Cardiac muscle cell (in vitro differentiated cells and primary cell): ENCODE measurements at regions not wholly inside any gene's neighbourhood (a gene's known extent, or its start where the extent isn't known, plus 50 kb on each side); places are given as distances from the start of the nearest gene placed in this dataset.
A peak's percentile ranks its signal among the peaks of the same experiment; 100 is the strongest.

ENCODE experiments used
- DNase-seq, 2 donors: peaks; one replicate each; pipeline versions ENCODE4 v3.0.0 to v3.0.0-alpha.2; 2010 to 2017; ENCODE audit warnings: low read depth in 1 of 2, low spot score in 1 of 2
- H3K27ac ChIP-seq: fragments of 200-600 bp; sonication (generic); 2 replicates; pipeline ENCODE4 v1.5.1; 2016
- H3K27me3 ChIP-seq: fragments of 200-600 bp; sonication (generic); 2 replicates; pipeline ENCODE4 v1.6.0; 2016; ENCODE audit warnings: control low read depth
- H3K36me3 ChIP-seq: fragments of 200-600 bp; sonication (generic); 2 replicates; pipeline ENCODE4 v1.5.1; 2016; ENCODE audit warnings: control low read depth
- H3K4me1 ChIP-seq: fragments of 200-600 bp; sonication (generic); 2 replicates; pipeline ENCODE4 v1.8.1; 2017; ENCODE audit warnings: low read depth, mild to moderate bottlenecking, mixed run types
- H3K4me3 ChIP-seq: fragments of 200-600 bp; sonication (generic); 2 replicates; pipeline ENCODE4 v1.5.1; 2016; ENCODE audit warnings: mild to moderate bottlenecking
- H3K9me3 ChIP-seq: fragments of 200-600 bp; sonication (generic); 2 replicates; pipeline ENCODE4 v1.5.1; 2017; ENCODE audit warnings: low read depth, mild to moderate bottlenecking, control low read depth
- TF ChIP-seq, protein P1 (sequence below): IDR thresholded peaks from 2 replicates; pipeline ENCODE4 v1.5.1; 2012; ENCODE audit warnings: low read depth, mild to moderate bottlenecking, low read length

DNA sequence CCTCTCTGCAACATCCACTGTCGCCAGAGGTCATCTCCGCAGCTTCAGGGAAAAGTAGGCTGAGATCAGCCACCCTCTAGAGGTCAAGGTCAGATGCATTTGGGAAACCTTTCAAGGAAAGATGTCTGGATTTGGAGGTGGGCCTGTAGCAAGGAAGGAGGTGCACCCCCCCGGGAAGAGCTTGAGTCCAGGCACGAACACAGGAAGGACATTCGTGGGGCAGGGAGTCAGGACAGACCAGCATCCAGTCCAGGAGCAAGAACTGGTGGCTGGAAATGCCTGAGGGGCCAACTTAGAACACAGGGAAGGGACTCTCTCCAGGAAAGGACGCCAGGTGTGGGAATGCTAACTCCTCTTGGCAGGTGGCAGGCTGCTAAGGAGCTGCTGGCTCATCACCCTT is 614.1 kb upstream of the MGMT start:
- TF ChIP-seq, protein P1, sequence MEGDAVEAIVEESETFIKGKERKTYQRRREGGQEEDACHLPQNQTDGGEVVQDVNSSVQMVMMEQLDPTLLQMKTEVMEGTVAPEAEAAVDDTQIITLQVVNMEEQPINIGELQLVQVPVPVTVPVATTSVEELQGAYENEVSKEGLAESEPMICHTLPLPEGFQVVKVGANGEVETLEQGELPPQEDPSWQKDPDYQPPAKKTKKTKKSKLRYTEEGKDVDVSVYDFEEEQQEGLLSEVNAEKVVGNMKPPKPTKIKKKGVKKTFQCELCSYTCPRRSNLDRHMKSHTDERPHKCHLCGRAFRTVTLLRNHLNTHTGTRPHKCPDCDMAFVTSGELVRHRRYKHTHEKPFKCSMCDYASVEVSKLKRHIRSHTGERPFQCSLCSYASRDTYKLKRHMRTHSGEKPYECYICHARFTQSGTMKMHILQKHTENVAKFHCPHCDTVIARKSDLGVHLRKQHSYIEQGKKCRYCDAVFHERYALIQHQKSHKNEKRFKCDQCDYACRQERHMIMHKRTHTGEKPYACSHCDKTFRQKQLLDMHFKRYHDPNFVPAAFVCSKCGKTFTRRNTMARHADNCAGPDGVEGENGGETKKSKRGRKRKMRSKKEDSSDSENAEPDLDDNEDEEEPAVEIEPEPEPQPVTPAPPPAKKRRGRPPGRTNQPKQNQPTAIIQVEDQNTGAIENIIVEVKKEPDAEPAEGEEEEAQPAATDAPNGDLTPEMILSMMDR, result no peak
- no peaks in the 10 kb centered on the region for H3K36me3 ChIP-seq
- no peaks in the 10 kb centered on the region for H3K9me3 ChIP-seq
- H3K4me1 ChIP-seq, result no peaks in the 10 kb centered on the region
- DNase-seq, result no peak
- H3K27me3 ChIP-seq, result no peaks in the 10 kb centered on the region
- H3K27ac ChIP-seq, result no peak overlapping the region
- no peak overlapping the region for H3K4me3 ChIP-seq

GRCh38 chr10:128853537-128853936 is 613.5 kb upstream of the MGMT start:
- H3K27me3 ChIP-seq, result no peaks in the 10 kb centered on the region
- H3K4me1 ChIP-seq, result no peaks in the 10 kb centered on the region
- no peak overlapping the region for H3K27ac ChIP-seq

DNA sequence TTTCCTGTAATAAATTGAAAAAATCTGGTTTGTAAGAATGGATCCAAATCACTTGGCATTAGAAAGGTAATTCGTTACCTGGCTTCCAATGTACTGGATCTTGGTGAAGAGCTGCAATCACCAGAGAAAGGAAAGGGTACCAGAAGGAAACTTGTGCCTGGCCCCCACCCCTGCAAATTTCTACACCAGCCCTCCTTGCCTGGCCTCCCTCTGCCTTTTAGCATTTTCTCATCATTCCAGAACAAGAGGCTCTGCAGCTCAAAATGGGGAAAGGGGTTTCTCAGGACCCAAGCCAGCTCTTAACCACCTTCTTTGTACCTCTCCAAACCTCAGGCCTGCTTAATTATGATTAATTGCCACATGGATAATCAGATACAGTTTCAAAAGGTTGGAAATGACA is 612.8 kb upstream of the MGMT start:
- no peak for DNase-seq
- H3K27me3 ChIP-seq, result no peaks in the 10 kb centered on the region
- no peaks in the 10 kb centered on the region for H3K36me3 ChIP-seq
- TF ChIP-seq, protein P1, result no peak
- no peaks in the 10 kb centered on the region for H3K9me3 ChIP-seq
- no peaks in the 10 kb centered on the region for H3K4me1 ChIP-seq
- no peak overlapping the region for H3K4me3 ChIP-seq
- H3K27ac ChIP-seq, result no peak overlapping the region

More at GRCh38 chr10:128853537-128853936, 613.5 kb upstream of the MGMT start:
- H3K9me3 ChIP-seq, result no peaks in the 10 kb centered on the region
- no peak for DNase-seq
- H3K36me3 ChIP-seq, result no peaks in the 10 kb centered on the region
- H3K4me3 ChIP-seq, result no peak overlapping the region
- TF ChIP-seq, protein P1, result no peak

DNA sequence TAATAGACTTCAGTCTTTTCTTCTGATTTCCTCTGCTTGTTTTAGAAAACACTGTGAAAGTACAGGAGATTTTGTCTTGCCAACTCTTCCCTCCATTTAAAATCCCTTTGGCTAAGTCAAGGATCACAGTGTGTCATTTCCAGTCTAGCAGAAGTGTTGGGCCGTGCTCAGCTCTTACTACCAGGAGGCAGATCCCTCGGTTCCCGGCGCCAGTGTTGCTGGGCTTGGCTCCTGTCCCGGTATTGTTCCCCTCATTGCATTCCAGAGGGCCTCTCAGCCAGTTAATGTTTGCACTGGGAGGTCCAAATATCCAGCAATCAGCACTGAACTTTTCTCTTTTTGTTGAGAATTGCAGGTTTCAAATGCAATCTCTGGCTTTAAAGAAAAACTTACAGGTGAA is 612.1 kb upstream of the MGMT start:
- TF ChIP-seq, protein P1, result no peak
- Histone ChIP-seq H3K4me3 (no peak overlapping the region), H3K36me3 (no peaks in the 10 kb centered on the region), H3K27ac (no peak overlapping the region), H3K9me3 (no peaks in the 10 kb centered on the region), H3K27me3 (no peaks in the 10 kb centered on the region), H3K4me1 (no peaks in the 10 kb centered on the region)
- DNase-seq, result peak; percentile 62 to 92

DNA sequence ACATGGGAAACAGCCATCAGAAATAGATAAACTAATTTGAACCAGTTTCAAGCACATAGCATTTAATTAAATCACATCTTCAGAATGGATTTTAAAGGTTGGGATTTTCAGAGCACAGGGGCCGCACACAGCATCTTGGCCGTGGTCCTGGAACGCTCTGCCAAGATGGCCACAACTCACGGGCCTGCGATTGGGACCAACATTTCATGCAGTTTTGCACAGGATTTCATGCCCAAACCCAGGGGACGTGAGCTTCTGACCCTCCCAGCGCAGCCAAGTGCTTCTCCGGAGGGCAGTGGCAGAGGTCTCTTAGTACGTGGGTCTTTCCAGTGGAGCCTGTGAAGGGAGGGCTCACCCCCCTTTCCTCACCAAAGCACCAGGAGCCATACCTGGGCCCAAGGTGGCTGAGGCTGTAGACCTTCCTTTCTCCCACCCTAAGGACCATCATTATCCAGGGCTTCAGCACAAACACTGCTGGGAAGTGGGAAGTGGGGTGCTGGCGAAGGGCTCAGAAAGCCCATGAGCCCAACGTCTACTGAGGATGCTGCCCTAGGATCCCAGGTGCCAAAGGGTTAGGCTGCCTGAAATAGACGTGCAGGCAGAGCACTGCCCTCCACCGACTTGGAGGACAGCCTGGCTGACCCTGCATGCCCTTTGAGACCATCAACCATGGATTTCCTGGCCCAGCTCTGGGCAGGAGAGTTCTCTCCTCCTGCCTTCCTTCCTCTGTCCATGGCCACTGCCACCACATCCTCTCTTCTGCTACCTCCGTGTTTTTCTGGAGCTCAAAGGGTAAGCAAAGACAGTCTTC is 611.2 kb upstream of the MGMT start:
- Histone ChIP-seq H3K27me3 (no peaks in the 10 kb centered on the region), H3K36me3 (no peaks in the 10 kb centered on the region), H3K4me3 (no peak overlapping the region), H3K9me3 (no peaks in the 10 kb centered on the region), H3K4me1 (no peaks in the 10 kb centered on the region), H3K27ac (no peak overlapping the region)
- DNase-seq, result no peak
- TF ChIP-seq, protein P1, result no peak
